HG02759 (cell line): ENCODE measurements at regions not wholly inside any gene's neighbourhood (a gene's known extent, or its start where the extent isn't known, plus 50 kb on each side); places are given as distances from the start of the nearest gene placed in this dataset.
"Not testable (repeated sequence)": the region's sequence is repeated elsewhere in the genome, so short reads cannot be mapped to it uniquely, and the experiment has no call there.

Experiments
- ATAC-seq: cut with Tn5 transposase; IDR thresholded peaks from one replicate; pipeline ENCODE4 v1.9.1; 2021; ENCODE audit warnings: mild to moderate bottlenecking, moderate library complexity; ENCODE audit not compliant: unreplicated experiment

GRCh38 chr1:95512925-95513324 lies 278.9 kb downstream of the RWDD3 start:
- no peak for ATAC-seq

DNA sequence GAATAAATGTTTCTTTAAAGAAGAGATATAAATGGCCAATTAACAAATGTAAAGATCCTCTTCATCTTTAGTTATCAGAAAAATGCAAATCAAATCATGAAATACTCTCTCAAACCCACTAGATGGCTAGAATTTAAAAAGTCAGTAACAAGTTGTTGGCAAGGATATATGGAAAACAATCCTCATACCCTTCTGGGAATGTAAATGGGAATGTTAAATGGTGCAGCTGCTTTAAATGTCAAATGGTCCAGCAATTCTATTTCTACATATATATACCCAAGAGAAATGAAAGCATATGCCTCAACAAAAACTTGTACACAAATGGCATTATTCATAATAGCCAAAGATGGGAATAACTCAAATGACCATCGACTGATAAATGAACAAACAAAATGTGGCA lies 283.5 kb downstream of the RWDD3 start:
- no peak for ATAC-seq

GRCh38 chr1:95518310-95518709 lies 284.3 kb downstream of the RWDD3 start:
- no peak for ATAC-seq

DNA sequence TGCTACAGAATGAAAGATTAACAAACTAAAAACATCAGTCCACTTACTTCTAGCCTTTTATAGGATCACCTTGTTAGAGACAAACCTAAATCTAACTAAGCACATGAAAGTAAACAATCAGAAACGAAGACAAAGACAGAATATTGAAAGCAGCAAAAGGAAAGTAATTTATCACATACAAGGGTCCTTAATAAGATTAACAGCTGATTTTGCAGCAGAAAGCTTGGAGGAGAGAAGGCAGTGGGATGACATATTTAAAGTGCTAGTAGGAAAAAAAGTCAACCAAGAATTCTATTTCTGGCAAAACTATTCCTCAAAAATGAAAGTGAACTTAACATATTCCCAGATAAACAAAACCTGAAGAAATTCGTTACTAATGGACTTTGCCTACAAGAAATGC lies 286.4 kb downstream of the RWDD3 start:
- ATAC-seq = no peak

GRCh38 chr1:95532335-95532734 lies 298.3 kb downstream of the RWDD3 start:
- no peak for ATAC-seq

DNA sequence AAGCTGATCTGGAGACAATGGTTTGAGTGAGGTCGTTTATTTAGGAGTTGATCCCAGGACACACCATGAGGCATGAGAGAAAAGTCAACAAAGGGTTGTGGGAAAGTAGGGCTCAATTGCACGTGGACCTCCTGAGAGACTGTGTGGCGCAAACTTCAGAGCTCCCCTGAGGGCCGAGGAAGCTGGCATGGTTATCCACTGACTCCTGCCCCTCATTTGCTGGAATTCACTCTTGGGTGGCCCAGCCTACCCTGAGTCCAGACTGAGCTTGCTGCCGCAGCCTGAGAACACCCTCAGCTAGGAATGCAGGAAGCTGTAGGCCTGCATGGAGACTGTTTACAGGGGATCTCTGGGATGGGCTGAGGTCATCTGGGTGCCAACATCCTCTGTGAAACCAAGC lies 301.0 kb downstream of the RWDD3 start:
- ATAC-seq = no peak

DNA sequence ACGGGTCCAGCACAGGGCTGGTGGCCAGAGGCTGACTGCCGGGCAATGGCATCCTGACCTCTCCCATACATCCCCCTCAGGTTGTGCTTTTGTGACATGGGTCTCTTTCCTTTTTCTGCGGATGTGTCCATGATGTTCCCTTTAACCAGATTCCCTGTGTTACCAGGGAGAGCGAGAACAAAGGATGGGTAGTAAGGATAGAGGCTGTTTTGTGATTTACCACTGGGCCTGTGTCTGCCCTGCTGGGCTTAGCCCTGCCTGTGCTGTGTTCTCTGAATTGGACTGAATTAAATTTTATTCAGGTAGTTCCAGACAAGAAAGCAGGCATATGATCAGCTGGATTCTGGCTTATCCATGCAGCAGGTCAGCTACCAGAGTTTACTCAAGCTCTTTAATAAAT lies 301.6 kb downstream of the RWDD3 start:
- no peak for ATAC-seq

- no peak for ATAC-seq
These were observed 302.5 kb downstream of the RWDD3 start for GRCh38 chr1:95536501-95536900.

- no peak for ATAC-seq
These were observed 303.2 kb downstream of the RWDD3 start for GRCh38 chr1:95537176-95537575.

GRCh38 chr1:95538242-95538641 lies 304.2 kb downstream of the RWDD3 start:
- ATAC-seq = not testable (repeated sequence)

GRCh38 chr1:95542936-95543335 lies 308.9 kb downstream of the RWDD3 start:
- ATAC-seq = no peak

GRCh38 chr1:95547005-95547404 lies 313.0 kb downstream of the RWDD3 start:
- ATAC-seq = no peak

- ATAC-seq = no peak
These were observed 314.2 kb downstream of the RWDD3 start for GRCh38 chr1:95548211-95548610.

DNA sequence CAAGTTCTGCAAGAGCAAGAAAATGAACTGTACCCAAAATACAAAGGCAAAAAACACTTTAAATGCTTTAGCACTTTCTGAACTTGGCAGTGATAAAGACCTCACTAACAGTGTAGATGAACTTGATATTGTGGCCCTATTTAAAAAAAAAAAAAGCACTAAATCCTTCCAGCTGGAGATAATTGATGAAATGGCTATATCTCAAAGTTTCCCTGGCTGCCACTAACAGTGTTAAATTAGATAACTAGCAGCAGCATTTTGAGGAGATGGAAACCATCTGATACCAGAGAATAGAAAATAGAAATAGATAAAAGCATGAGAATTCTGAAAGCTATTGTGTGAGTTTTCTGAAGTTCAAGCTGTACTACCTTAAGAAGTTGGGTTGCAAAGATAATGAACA lies 317.2 kb downstream of the RWDD3 start:
- ATAC-seq = no peak

GRCh38 chr1:95553595-95553994 lies 319.6 kb downstream of the RWDD3 start:
- ATAC-seq = no peak

- no peak for ATAC-seq
These were observed 320.4 kb downstream of the RWDD3 start for GRCh38 chr1:95554408-95554807.

DNA sequence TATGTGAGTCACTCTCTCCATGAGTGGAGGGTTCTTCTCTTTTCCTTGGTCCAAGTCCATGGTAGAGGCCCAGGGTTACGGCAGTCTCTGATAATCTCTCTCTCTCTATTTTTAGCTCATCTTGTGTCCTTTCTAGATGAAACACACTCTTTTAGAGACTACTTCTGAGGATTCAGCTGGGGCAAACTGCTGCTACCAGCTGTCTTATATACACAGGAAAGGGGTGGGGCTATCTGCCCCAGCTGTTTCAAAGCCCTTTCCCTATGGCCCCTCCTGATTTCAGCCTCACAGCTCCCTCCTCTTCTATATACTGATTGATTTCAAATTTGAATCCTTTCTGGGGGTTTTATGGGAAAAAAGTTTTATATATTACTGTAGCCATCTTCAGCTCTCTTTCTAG lies 324.8 kb downstream of the RWDD3 start:
- no peak for ATAC-seq

DNA sequence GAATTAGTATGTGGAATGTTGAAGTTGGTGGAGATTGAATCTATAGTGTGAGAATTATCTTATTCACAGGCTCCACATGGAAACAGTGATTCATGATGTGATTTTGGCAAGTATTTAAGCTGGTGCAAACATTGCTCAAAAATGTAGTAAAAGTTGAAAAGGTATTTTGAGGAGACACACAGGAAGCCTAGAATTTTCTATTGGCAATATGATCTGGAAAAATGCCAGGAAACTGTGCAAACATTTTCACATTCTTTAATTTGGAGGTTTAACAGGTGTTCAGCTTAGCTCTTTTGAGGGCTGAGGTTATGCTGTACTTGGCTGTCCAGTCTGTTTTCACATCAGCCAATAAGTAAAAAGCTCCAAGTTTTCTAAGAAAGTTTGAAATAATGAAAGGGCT lies 327.3 kb downstream of the RWDD3 start:
- no peak for ATAC-seq

- no peak for ATAC-seq
These were observed 328.2 kb downstream of the RWDD3 start for GRCh38 chr1:95562230-95562629.

GRCh38 chr1:95572002-95572401 lies 338.0 kb downstream of the RWDD3 start:
- ATAC-seq = no peak

GRCh38 chr1:95572962-95573361 lies 339.0 kb downstream of the RWDD3 start:
- ATAC-seq = no peak

DNA sequence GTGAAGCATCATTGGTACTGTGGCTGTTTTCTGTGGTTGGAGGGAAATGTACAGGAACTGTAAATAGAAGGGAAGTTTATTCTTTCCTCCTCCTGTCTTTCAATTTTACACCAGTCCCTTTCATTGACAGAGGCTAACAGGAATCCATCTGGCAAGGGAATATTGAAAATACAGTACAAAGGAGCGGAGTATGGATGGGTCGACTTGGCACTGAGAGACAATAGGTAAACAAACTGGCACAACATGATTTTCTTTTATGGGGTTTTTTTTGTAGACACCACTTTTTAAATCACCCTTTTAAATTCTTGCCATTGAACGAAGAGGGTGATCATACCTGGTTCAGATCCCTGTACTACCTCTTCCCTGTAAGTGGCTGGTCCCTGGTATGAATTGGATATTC lies 341.3 kb downstream of the RWDD3 start:
- no peak for ATAC-seq

DNA sequence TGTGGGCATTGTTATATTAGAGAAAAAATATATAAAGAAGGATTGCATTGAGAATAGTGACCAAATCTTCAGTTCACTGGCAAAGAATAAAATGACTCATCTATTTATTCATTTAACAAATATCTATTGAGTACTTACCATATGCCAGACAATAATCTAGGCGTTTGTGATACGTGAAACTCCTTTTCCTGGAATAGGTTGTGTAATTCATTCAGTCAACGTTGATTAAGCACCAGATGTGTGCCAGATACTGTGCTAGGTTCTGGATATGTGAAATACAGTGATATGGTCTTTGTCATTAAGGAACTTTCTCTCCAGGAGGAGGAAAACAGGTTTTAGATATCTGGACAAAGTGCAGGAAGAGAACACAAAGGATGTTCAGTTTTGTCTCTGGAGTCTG lies 344.5 kb downstream of the RWDD3 start:
- ATAC-seq = no peak

GRCh38 chr1:95582191-95582590 lies 348.2 kb downstream of the RWDD3 start:
- ATAC-seq = no peak
